IMR-90 (cell line): ENCODE measurements at regions not wholly inside any gene's neighbourhood (a gene's known extent, or its start where the extent isn't known, plus 50 kb on each side); places are given as distances from the start of the nearest gene placed in this dataset.

Experiments used
- ATAC-seq: fragments of 200-7000 bp; cut with Tn5 transposase; 2 replicates; pipeline ENCODE4 v1.9.1; 2020; ENCODE audit warnings: low read depth, mild to moderate bottlenecking, moderate library complexity
- BruUV-seq: library from RNA; stranded (reverse); fragments of 400-500 nt; replicated peaks from 2 replicates; lab custom pipeline; 2021; lab: Mats Ljungman, UMichigan
- CTCF ChIA-PET: fragments of 300-600 bp; formaldehyde crosslinking; extraction: SDS; loops from one replicate; lab custom pipeline; 2021; ENCODE audit warnings: antibody characterized with exemption; lab: Yijun Ruan, JAX
- POLR2A ChIA-PET: fragments of 300-600 bp; sonication (Branson Sonifier 250); formaldehyde crosslinking; loops from one replicate; lab custom pipeline; 2022; ENCODE audit warnings: antibody characterized with exemption; ENCODE audit not compliant: unreplicated experiment; lab: Charles Lee
- DNase-seq: peaks from one replicate; pipeline ENCODE4 v3.0.0; 2013
- H2AFZ ChIP-seq: replicated peaks from 2 replicates; pipeline ENCODE3; 2013; ENCODE audit warnings: low read length, mild to moderate bottlenecking; ENCODE audit not compliant: poor library complexity
- H2AK5ac ChIP-seq: 2 replicates; pipeline ENCODE4 v1.6.1; 2013; ENCODE audit warnings: low read depth, low read length, inconsistent platforms
- H2AK9ac ChIP-seq: replicated peaks from 2 replicates; pipeline ENCODE3; 2013; ENCODE audit warnings: mild to moderate bottlenecking, low read depth, low read length, moderate library complexity; ENCODE audit not compliant: poor library complexity
- H2BK120ac ChIP-seq: 2 replicates; pipeline ENCODE4 v1.6.1; 2013; ENCODE audit warnings: low read depth, low read length, inconsistent platforms
- H2BK15ac ChIP-seq: 3 replicates; pipeline ENCODE4 v1.6.1; 2013; ENCODE audit warnings: low read depth, low read length, inconsistent platforms
- H2BK20ac ChIP-seq: 2 replicates; pipeline ENCODE4 v1.6.1; 2013; ENCODE audit warnings: low read depth, mild to moderate bottlenecking, inconsistent platforms, low read length, moderate library complexity
- H2BK5ac ChIP-seq: 2 replicates; pipeline ENCODE4 v1.6.1; 2013; ENCODE audit warnings: mild to moderate bottlenecking, low read depth, low read length, inconsistent platforms; ENCODE audit not compliant: poor library complexity, severe bottlenecking
- H3K14ac ChIP-seq: replicated peaks from 2 replicates; pipeline ENCODE4 v1.6.1; 2013; ENCODE audit warnings: low read depth, low read length, inconsistent platforms
- H3K18ac ChIP-seq: 2 replicates; pipeline ENCODE4 v1.6.1; 2013; ENCODE audit warnings: low read depth, low read length, control low read depth
- H3K23ac ChIP-seq: 2 replicates; pipeline ENCODE4 v1.6.1; 2013; ENCODE audit warnings: low read depth, low read length, inconsistent platforms
- H3K27ac ChIP-seq: 2 replicates; pipeline ENCODE4 v1.5.1; 2013; ENCODE audit warnings: mild to moderate bottlenecking, control low read depth, low read length; ENCODE audit not compliant: insufficient read depth
- H3K27me3 ChIP-seq: 2 replicates; pipeline ENCODE4 v1.6.1; 2013; ENCODE audit warnings: low read length; ENCODE audit not compliant: control insufficient read depth, insufficient read depth
- H3K36me3 ChIP-seq: 2 replicates; pipeline ENCODE4 v1.6.1; 2013; ENCODE audit warnings: low read length, mixed read lengths; ENCODE audit not compliant: control insufficient read depth, insufficient read depth
- H3K4ac ChIP-seq: 2 replicates; pipeline ENCODE4 v1.6.1; 2013; ENCODE audit warnings: low read depth, low read length, inconsistent platforms
- H3K4me1 ChIP-seq: 2 replicates; pipeline ENCODE4 v1.6.1; 2013; ENCODE audit warnings: low read length, mixed read lengths; ENCODE audit not compliant: control insufficient read depth, insufficient read depth
- H3K4me2 ChIP-seq: 2 replicates; pipeline ENCODE4 v1.6.1; 2013; ENCODE audit warnings: low read depth, mild to moderate bottlenecking, control low read depth, low read length, moderate library complexity
- H3K4me3 ChIP-seq: 2 replicates; pipeline ENCODE4 v1.5.1; 2013; ENCODE audit warnings: low read depth, mild to moderate bottlenecking, control low read depth, low read length, moderate library complexity; ENCODE audit not compliant: insufficient read depth
- H3K56ac ChIP-seq: 2 replicates; pipeline ENCODE4 v1.6.1; 2013; ENCODE audit warnings: low read length, inconsistent platforms; ENCODE audit not compliant: insufficient read depth; ENCODE audit errors: extremely low read depth
- H3K79me1 ChIP-seq, 2 experiments: 2 replicates each; pipeline ENCODE4 v1.6.1; 2013; ENCODE audit warnings: low read length in 2 of 2, inconsistent platforms in 1 of 2, low read depth in 1 of 2
- H3K9ac ChIP-seq: 2 replicates; pipeline ENCODE4 v1.6.1; 2013; ENCODE audit warnings: low read depth, low read length, control low read depth
- H3K9me1 ChIP-seq: 2 replicates; pipeline ENCODE4 v1.6.1; 2013; ENCODE audit warnings: low read length, inconsistent platforms; ENCODE audit not compliant: insufficient read depth
- H3K9me3 ChIP-seq: 2 replicates; pipeline ENCODE4 v1.6.1; 2013; ENCODE audit warnings: low read length; ENCODE audit not compliant: control insufficient read depth, insufficient read depth
- H4K20me1 ChIP-seq: 2 replicates; pipeline ENCODE4 v1.6.1; 2013; ENCODE audit warnings: low read length, inconsistent platforms; ENCODE audit not compliant: insufficient read depth
- H4K5ac ChIP-seq: 2 replicates; pipeline ENCODE4 v1.6.1; 2013; ENCODE audit warnings: mild to moderate bottlenecking, low read depth, low read length, control low read depth
- H4K8ac ChIP-seq, 2 experiments: 2 replicates each; pipeline ENCODE4 v1.6.1; 2013; ENCODE audit warnings: low read depth in 2 of 2, low read length in 2 of 2, control low read depth in 1 of 2, inconsistent platforms in 1 of 2
- H4K91ac ChIP-seq: 2 replicates; pipeline ENCODE4 v1.6.1; 2013; ENCODE audit warnings: low read depth, low read length, inconsistent platforms; ENCODE audit not compliant: insufficient read depth
- BHLHE40 ChIP-seq: fragments of 150-350 bp; IDR thresholded peaks from 2 replicates; pipeline ENCODE4 v1.6.1; 2016; ENCODE audit warnings: mild to moderate bottlenecking, low read depth, low read length
- CEBPB ChIP-seq: IDR thresholded peaks from 2 replicates; pipeline ENCODE4 v1.6.1; 2012; ENCODE audit warnings: low read depth, low read length, improper control_type of control experiment
- CHD1 ChIP-seq: IDR thresholded peaks from 2 replicates; pipeline ENCODE4 v1.6.1; 2012; ENCODE audit warnings: low read depth, low read length, improper control_type of control experiment
- CTCF ChIP-seq: conservative IDR thresholded peaks from 2 replicates; pipeline ENCODE4 v1.5.1; 2012; ENCODE audit warnings: mild to moderate bottlenecking, low read depth, low read length, improper control_type of control experiment
- ELK1 ChIP-seq: fragments of 150-350 bp; IDR thresholded peaks from 2 replicates; pipeline ENCODE4 v1.6.1; 2016; ENCODE audit warnings: low read depth, mild to moderate bottlenecking, low read length, moderate library complexity, borderline replicate concordance
- FOS ChIP-seq: fragments of 150-350 bp; IDR thresholded peaks from 2 replicates; pipeline ENCODE4 v1.6.1; 2016; ENCODE audit warnings: low read depth, low read length
- MAFK ChIP-seq: IDR thresholded peaks from 2 replicates; pipeline ENCODE4 v1.6.1; 2012; ENCODE audit warnings: low read depth, low read length, improper control_type of control experiment
- MAZ ChIP-seq: IDR thresholded peaks from 2 replicates; pipeline ENCODE4 v1.6.1; 2012; ENCODE audit warnings: low read depth, mild to moderate bottlenecking, low read length, improper control_type of control experiment, moderate library complexity, borderline replicate concordance
- MXI1 ChIP-seq: IDR thresholded peaks from 2 replicates; pipeline ENCODE4 v1.6.1; 2012; ENCODE audit warnings: low read depth, mild to moderate bottlenecking, low read length, moderate library complexity, borderline replicate concordance
- NFE2L2 ChIP-seq: fragments of 150-350 bp; IDR thresholded peaks from 2 replicates; pipeline ENCODE4 v1.6.1; 2016; ENCODE audit warnings: low read depth, mild to moderate bottlenecking, low read length
- POLR2A ChIP-seq: IDR thresholded peaks from 2 replicates; pipeline ENCODE4 v1.6.1; 2012; ENCODE audit warnings: mild to moderate bottlenecking, low read depth, low read length
- RAD21 ChIP-seq: IDR thresholded peaks from 2 replicates; pipeline ENCODE4 v1.6.1; 2012; ENCODE audit warnings: low read length, improper control_type of control experiment
- RCOR1 ChIP-seq: IDR thresholded peaks from 2 replicates; pipeline ENCODE4 v1.6.1; 2012; ENCODE audit warnings: mild to moderate bottlenecking, low read length, improper control_type of control experiment; ENCODE audit not compliant: insufficient replicate concordance
- RFX5 ChIP-seq: IDR thresholded peaks from 2 replicates; pipeline ENCODE4 v1.8.0; 2012; ENCODE audit warnings: low read depth, mild to moderate bottlenecking, low read length, moderate library complexity
- SMC3 ChIP-seq: fragments of 150-350 bp; IDR thresholded peaks from 2 replicates; pipeline ENCODE4 v1.6.1; 2016; ENCODE audit warnings: low read depth, mild to moderate bottlenecking, antibody characterized with exemption, low read length, moderate library complexity
- USF2 ChIP-seq: fragments of 150-350 bp; IDR thresholded peaks from 2 replicates; pipeline ENCODE4 v1.6.1; 2017; ENCODE audit warnings: mild to moderate bottlenecking, antibody characterized with exemption, low read length, low read depth
- WGBS, 2 experiments: methylation state at CpG; one replicate each; pipeline versions ENCODE4 v1.1.5 to v1.1.7; 2013; ENCODE audit warnings: missing lambda C conversion rate in 2 of 2; ENCODE audit not compliant: insufficient read length in 1 of 2; ENCODE audit errors: extremely low coverage in 2 of 2; 5-methylcytosine and 5-hydroxymethylcytosine counted together
- dilution Hi-C: fragments of 300-500 bp; cut with HindIII; formaldehyde crosslinking; loops from one replicate; pipeline ENCODE4 v1.14.3; 2018; ENCODE audit warnings: low sequenced_read_pairs; ENCODE audit not compliant: unreplicated experiment
- in situ Hi-C: fragments of 300-500 bp; cut with MboI; formaldehyde crosslinking; loops from 3 replicates; pipeline ENCODE4 v1.14.3; 2019; ENCODE audit warnings: low sequenced_read_pairs, inconsistent platforms, mixed read lengths
- intact Hi-C: fragments of 100-400 bp; cut with micrococcal nuclease; formaldehyde crosslinking; loops from 2 replicates; pipeline ENCODE4 v1.10.0; 2022

GRCh38 chr21:27451116-27451515 is 484.2 kb upstream of the ADAMTS5 start:
- H3K9me1 ChIP-seq = no peaks in the 10 kb centered on the region
- no peak overlapping the region for H3K4me3 ChIP-seq
- no peak overlapping the region for H3K18ac ChIP-seq
- POLR2A ChIA-PET = no interaction called here
- no peak overlapping the region for H4K91ac ChIP-seq
- H4K8ac ChIP-seq = no peak overlapping the region
- WGBS, 2 experiments = no CpG with 5 or more reads among the region's 3 CpGs
- no peak overlapping the region for H4K5ac ChIP-seq
- DNase-seq = no peak
- H3K4ac ChIP-seq = no peak overlapping the region
- no peak overlapping the region for H3K14ac ChIP-seq
- H3K56ac ChIP-seq = no peak overlapping the region
- in situ Hi-C loops (no loop called here), intact Hi-C loops (no loop called here), dilution Hi-C loops (no loop called here)
- H4K20me1 ChIP-seq = no peaks in the 10 kb centered on the region
- TF ChIP-seq BHLHE40 = no peak
- no peak for TF ChIP-seq MXI1
- no peak for TF ChIP-seq NFE2L2
- TF ChIP-seq CHD1 = no peak
- TF ChIP-seq CTCF = no peak
- no peak for TF ChIP-seq RCOR1
- no peak for TF ChIP-seq SMC3
- no peak for TF ChIP-seq MAFK
- no peak for TF ChIP-seq RAD21
- no peak for TF ChIP-seq USF2
- no peak for TF ChIP-seq MAZ
- TF ChIP-seq ELK1 = no peak
- no peak for TF ChIP-seq CEBPB
- no peak for TF ChIP-seq POLR2A
- no peak for TF ChIP-seq RFX5
- TF ChIP-seq FOS = no peak
- H2BK120ac ChIP-seq = no peak overlapping the region
- ATAC-seq = no peak
- H3K4me1 ChIP-seq = no peaks in the 10 kb centered on the region
- H2BK5ac ChIP-seq = no peak overlapping the region
- H3K27me3 ChIP-seq = no peaks in the 10 kb centered on the region
- H2AFZ ChIP-seq = no peak overlapping the region
- no peak overlapping the region for H2BK15ac ChIP-seq
- H3K79me1 ChIP-seq = no peaks in the 10 kb centered on the region
- no peaks in the 10 kb centered on the region for H3K36me3 ChIP-seq
- no peak overlapping the region for H3K23ac ChIP-seq
- H2BK20ac ChIP-seq = no peak overlapping the region
- H2AK9ac ChIP-seq = no peak overlapping the region
- H3K9ac ChIP-seq = no peak overlapping the region
- no TSS peak for BruUV-seq
- no peak overlapping the region for H3K4me2 ChIP-seq
- H3K9me3 ChIP-seq = no peaks in the 10 kb centered on the region
- no peak overlapping the region for H3K27ac ChIP-seq
- H2AK5ac ChIP-seq = no peak overlapping the region
- CTCF ChIA-PET = no interaction called here
